Islet of Langerhans (tissue), 1 donor: ENCODE measurements at regions not wholly inside any gene's neighbourhood (a gene's known extent, or its start where the extent isn't known, plus 50 kb on each side); places are given as distances from the start of the nearest gene placed in this dataset.
"Not testable (repeated sequence)": the region's sequence is repeated elsewhere in the genome, so short reads cannot be mapped to it uniquely, and the experiment has no call there.

Source experiments
- FAIRE-seq: peaks from one replicate; lab custom pipeline; 2011; peaks lifted over from hg19 to GRCh38; lab: Jason Lieb, UNC

GRCh38 chr5:104546871-104547270, 984.3 kb upstream of the NUDT12 start:
- FAIRE-seq: not testable (repeated sequence)

GRCh38 chr5:104541141-104541785, 978.7 kb upstream of the NUDT12 start:
- no peak for FAIRE-seq

- FAIRE-seq: no peak
Observed at GRCh38 chr5:104540448-104540847, 977.9 kb upstream of the NUDT12 start.

GRCh38 chr5:104539618-104540350, 977.2 kb upstream of the NUDT12 start:
- FAIRE-seq: no peak

- FAIRE-seq: no peak
Observed at GRCh38 chr5:104538734-104539133, 976.1 kb upstream of the NUDT12 start.

- no peak for FAIRE-seq
Observed at GRCh38 chr5:104533498-104533897, 970.9 kb upstream of the NUDT12 start.

GRCh38 chr5:104526866-104527265, 964.3 kb upstream of the NUDT12 start:
- FAIRE-seq: no peak

GRCh38 chr5:104513640-104514072, 951.1 kb upstream of the NUDT12 start:
- no peak for FAIRE-seq

GRCh38 chr5:104513121-104513602, 950.6 kb upstream of the NUDT12 start:
- no peak for FAIRE-seq

GRCh38 chr5:104512063-104512825, 949.7 kb upstream of the NUDT12 start:
- FAIRE-seq: no peak

- no peak for FAIRE-seq
Observed at GRCh38 chr5:104498281-104498680, 935.7 kb upstream of the NUDT12 start.

- no peak for FAIRE-seq
Observed at GRCh38 chr5:104494083-104494482, 931.5 kb upstream of the NUDT12 start.

- FAIRE-seq: no peak
Observed at GRCh38 chr5:104472811-104473210, 910.2 kb upstream of the NUDT12 start.

GRCh38 chr5:104456122-104456521, 893.5 kb upstream of the NUDT12 start:
- FAIRE-seq: no peak

GRCh38 chr5:104452550-104452949, 890.0 kb upstream of the NUDT12 start:
- no peak for FAIRE-seq

- FAIRE-seq: not testable (repeated sequence)
Observed at GRCh38 chr5:104451911-104452310, 889.3 kb upstream of the NUDT12 start.

- no peak for FAIRE-seq
Observed at GRCh38 chr5:104444656-104445055, 882.1 kb upstream of the NUDT12 start.

- FAIRE-seq: no peak
Observed at GRCh38 chr5:104443706-104444105, 881.1 kb upstream of the NUDT12 start.

GRCh38 chr5:104431981-104432380, 869.4 kb upstream of the NUDT12 start:
- FAIRE-seq: no peak

GRCh38 chr5:104431002-104431620, 868.5 kb upstream of the NUDT12 start:
- FAIRE-seq: peak; percentile 13

GRCh38 chr5:104429911-104430310, 867.3 kb upstream of the NUDT12 start:
- no peak for FAIRE-seq

- no peak for FAIRE-seq
Observed at GRCh38 chr5:104421431-104421830, 858.8 kb upstream of the NUDT12 start.

- no peak for FAIRE-seq
Observed at GRCh38 chr5:104418056-104418455, 855.5 kb upstream of the NUDT12 start.
